ENCODE measurements at regions not wholly inside any gene's neighbourhood (a gene's known extent, or its start where the extent isn't known, plus 50 kb on each side); places are given as distances from the start of the nearest gene placed in this dataset.

- in situ Hi-C loops (cut with HindIII; ENCODE audit: low sequenced_read_pairs), result no loop called here
- no peak for DNase-seq (ENCODE audit: low spot score)
Measured at GRCh38 chr13:21980049-21980448, 309.2 kb downstream of the FGF9 start.

- DNase-seq (ENCODE audit: low spot score), result no peak
- in situ Hi-C loops (cut with HindIII; ENCODE audit: low sequenced_read_pairs), result no loop called here
Measured at GRCh38 chr13:21984156-21984555, 313.3 kb downstream of the FGF9 start.

GRCh38 chr13:21986602-21987001 lies 315.7 kb downstream of the FGF9 start:
- DNase-seq (ENCODE audit: low spot score), result no peak
- in situ Hi-C loops (cut with HindIII; ENCODE audit: low sequenced_read_pairs), result no loop called here

GRCh38 chr13:21987793-21988192 lies 316.9 kb downstream of the FGF9 start:
- no peak for DNase-seq (ENCODE audit: low spot score)
- in situ Hi-C loops (cut with HindIII; ENCODE audit: low sequenced_read_pairs), result no loop called here

GRCh38 chr13:21988624-21989023 lies 317.8 kb downstream of the FGF9 start:
- in situ Hi-C loops (cut with HindIII; ENCODE audit: low sequenced_read_pairs), result no loop called here
- DNase-seq (ENCODE audit: low spot score), result no peak

GRCh38 chr13:21996049-21996448 lies 325.2 kb downstream of the FGF9 start:
- no peak for DNase-seq (ENCODE audit: low spot score)
- in situ Hi-C loops (cut with HindIII; ENCODE audit: low sequenced_read_pairs), result no loop called here

GRCh38 chr13:21997726-21998125 lies 326.9 kb downstream of the FGF9 start:
- in situ Hi-C loops (cut with HindIII; ENCODE audit: low sequenced_read_pairs), result no loop called here
- no peak for DNase-seq (ENCODE audit: low spot score)

GRCh38 chr13:21998279-21998990 lies 327.6 kb downstream of the FGF9 start:
- in situ Hi-C loops (cut with HindIII; ENCODE audit: low sequenced_read_pairs), result no loop called here
- no peak for DNase-seq (ENCODE audit: low spot score)

- in situ Hi-C loops (cut with HindIII; ENCODE audit: low sequenced_read_pairs), result no loop called here
- DNase-seq (ENCODE audit: low spot score), result no peak
Measured at GRCh38 chr13:21999666-22000065, 328.8 kb downstream of the FGF9 start.

GRCh38 chr13:22000191-22000590 lies 329.3 kb downstream of the FGF9 start:
- in situ Hi-C loops (cut with HindIII; ENCODE audit: low sequenced_read_pairs), result no loop called here

GRCh38 chr13:22001336-22001735 lies 330.5 kb downstream of the FGF9 start:
- DNase-seq (ENCODE audit: low spot score), result no peak
- in situ Hi-C loops (cut with HindIII; ENCODE audit: low sequenced_read_pairs), result no loop called here

More at GRCh38 chr13:22000191-22000590, 329.3 kb downstream of the FGF9 start:
- DNase-seq (ENCODE audit: low spot score), result no peak

- in situ Hi-C loops (cut with HindIII; ENCODE audit: low sequenced_read_pairs), result no loop called here
- no peak for DNase-seq (ENCODE audit: low spot score)
Measured at GRCh38 chr13:22002893-22003292, 332.0 kb downstream of the FGF9 start.

- DNase-seq (ENCODE audit: low spot score), result no peak
- in situ Hi-C loops (cut with HindIII; ENCODE audit: low sequenced_read_pairs), result no loop called here
Measured at GRCh38 chr13:22009500-22009899, 338.6 kb downstream of the FGF9 start.

- DNase-seq (ENCODE audit: low spot score), result no peak
- in situ Hi-C loops (cut with HindIII; ENCODE audit: low sequenced_read_pairs), result no loop called here
Measured at GRCh38 chr13:22009937-22010336, 339.1 kb downstream of the FGF9 start.

GRCh38 chr13:22012686-22013085 lies 341.8 kb downstream of the FGF9 start:
- DNase-seq (ENCODE audit: low spot score), result no peak
- in situ Hi-C loops (cut with HindIII; ENCODE audit: low sequenced_read_pairs), result no loop called here

GRCh38 chr13:22014469-22014868 lies 343.6 kb downstream of the FGF9 start:
- DNase-seq (ENCODE audit: low spot score), result no peak
- in situ Hi-C loops (cut with HindIII; ENCODE audit: low sequenced_read_pairs), result no loop called here

GRCh38 chr13:22017226-22017625 lies 346.4 kb downstream of the FGF9 start:
- DNase-seq (ENCODE audit: low spot score), result no peak
- in situ Hi-C loops (cut with HindIII; ENCODE audit: low sequenced_read_pairs), result no loop called here

- in situ Hi-C loops (cut with HindIII; ENCODE audit: low sequenced_read_pairs), result no loop called here
- DNase-seq (ENCODE audit: low spot score), result no peak
Measured at GRCh38 chr13:22018076-22018835, 347.4 kb downstream of the FGF9 start.

- DNase-seq (ENCODE audit: low spot score), result no peak
- in situ Hi-C loops (cut with HindIII; ENCODE audit: low sequenced_read_pairs), result no loop called here
Measured at GRCh38 chr13:22018836-22019210, 347.9 kb downstream of the FGF9 start.

- DNase-seq (ENCODE audit: low spot score), result no peak
- in situ Hi-C loops (cut with HindIII; ENCODE audit: low sequenced_read_pairs), result no loop called here
Measured at GRCh38 chr13:22024381-22024994, 353.6 kb downstream of the FGF9 start.

Measured in G401 (cell line).